SK-N-SH (cell line): ENCODE measurements at regions not wholly inside any gene's neighbourhood (a gene's known extent, or its start where the extent isn't known, plus 50 kb on each side); places are given as distances from the start of the nearest gene placed in this dataset.

ENCODE experiments used
- CTCF ChIA-PET: fragments of 300-600, 350-600 bp; formaldehyde crosslinking; extraction: SDS; loops from one replicate; lab custom pipeline; 2021; lab: Yijun Ruan, JAX
- POLR2A ChIA-PET: fragments of 350-600 bp; sonication (Branson Sonifier 250); formaldehyde crosslinking; extraction: SDS; loops from one replicate; lab custom pipeline; 2020; ENCODE audit warnings: antibody characterized with exemption, inconsistent platforms; lab: Yijun Ruan, JAX
- DNase-seq: peaks from one replicate; pipeline ENCODE4 v3.0.0; 2012
- H2AFZ ChIP-seq: fragments of 200-600 bp; sonication (generic); 2 replicates; pipeline ENCODE4 v1.8.1; 2016; ENCODE audit warnings: antibody characterized with exemption, mild to moderate bottlenecking, low read depth
- H3F3A ChIP-seq: fragments of 200-600 bp; sonication (generic); replicated peaks from 2 replicates; pipeline ENCODE3; 2016; ENCODE audit warnings: antibody characterized with exemption, mild to moderate bottlenecking; ENCODE audit not compliant: insufficient read depth
- H3K27ac ChIP-seq, 2 experiments: fragments of 200-500 bp in 1 of 2; fragments of 200-600 bp in 1 of 2; sonication (Bioruptor generic) in 1 of 2; sonication (generic), shearing (Covaris generic) in 1 of 2; 2 replicates each; pipeline versions ENCODE4 v1.5.1 to v1.6.1; 2014 to 2016; ENCODE audit warnings: low read depth in 2 of 2, inconsistent platforms in 1 of 2, low read length in 1 of 2, mild to moderate bottlenecking in 1 of 2, mixed read lengths in 1 of 2
- H3K27me3 ChIP-seq: fragments of 200-600 bp; sonication (generic), shearing (Covaris generic); 2 replicates; pipeline ENCODE4 v1.6.1; 2016; ENCODE audit warnings: mixed run types; ENCODE audit not compliant: insufficient read depth
- H3K36me3 ChIP-seq, 2 experiments: fragments of 200-500 bp in 1 of 2; fragments of 200-600 bp in 1 of 2; sonication (Bioruptor generic) in 1 of 2; sonication (generic) in 1 of 2; replicated peaks in 1 of 2; 2 replicates each; pipeline versions ENCODE3 to v1.5.1; 2014 to 2016; ENCODE audit warnings: low read length in 1 of 2, mild to moderate bottlenecking in 1 of 2; ENCODE audit not compliant: insufficient read depth in 2 of 2, control insufficient read depth in 1 of 2
- H3K4me1 ChIP-seq, 2 experiments: fragments of 200-500 bp in 1 of 2; fragments of 200-600 bp in 1 of 2; sonication (Bioruptor generic) in 1 of 2; sonication (generic), shearing (Covaris generic) in 1 of 2; 2 replicates each; pipeline versions ENCODE4 v1.5.1 to v1.6.1; 2014 to 2016; ENCODE audit warnings: low read depth in 1 of 2, low read length in 1 of 2, mixed run types in 1 of 2; ENCODE audit not compliant: insufficient read depth in 2 of 2, control insufficient read depth in 1 of 2
- H3K4me2 ChIP-seq: fragments of 200-600 bp; sonication (generic), shearing (Covaris generic); 2 replicates; pipeline ENCODE4 v1.6.1; 2017; ENCODE audit warnings: mixed run types
- H3K4me3 ChIP-seq, 2 experiments: fragments of 200-500 bp in 1 of 2; fragments of 200-600 bp in 1 of 2; sonication (Bioruptor generic) in 1 of 2; sonication (generic), shearing (Covaris generic) in 1 of 2; 2 replicates each; pipeline versions ENCODE4 v1.5.1 to v1.8.1; 2014 to 2016; ENCODE audit warnings: low read depth in 2 of 2, inconsistent platforms in 1 of 2, low read length in 1 of 2, mild to moderate bottlenecking in 1 of 2, mixed read lengths in 1 of 2, moderate library complexity in 1 of 2
- H3K79me2 ChIP-seq: fragments of 200-600 bp; sonication (generic); 2 replicates; pipeline ENCODE4 v1.8.1; 2017; ENCODE audit warnings: mild to moderate bottlenecking; ENCODE audit not compliant: insufficient read depth
- H3K9ac ChIP-seq: fragments of 200-600 bp; sonication (generic); 2 replicates; pipeline ENCODE4 v1.6.1; 2017; ENCODE audit warnings: mixed run types
- H3K9me2 ChIP-seq: fragments of 200-600 bp; sonication (generic); 2 replicates; pipeline ENCODE4 v1.6.1; 2017; ENCODE audit warnings: mixed run types
- H3K9me3 ChIP-seq: fragments of 200-600 bp; sonication (generic); 2 replicates; pipeline ENCODE4 v1.6.1; 2017; ENCODE audit warnings: mixed run types, mild to moderate bottlenecking, moderate library complexity
- H4K20me1 ChIP-seq: fragments of 200-600 bp; sonication (generic); 2 replicates; pipeline ENCODE4 v1.6.1; 2017; ENCODE audit warnings: mild to moderate bottlenecking, mixed run types; ENCODE audit not compliant: insufficient read depth
- EP300 ChIP-seq, 2 experiments: IDR thresholded peaks; 2 replicates each; pipeline versions ENCODE4 v1.4.0 to v1.6.1; 2012; ENCODE audit warnings: borderline replicate concordance in 1 of 2, low read depth in 1 of 2, low read length in 1 of 2
- FOSL2 ChIP-seq: IDR thresholded peaks from 2 replicates; pipeline ENCODE4 v1.4.0; 2012; ENCODE audit warnings: low read depth, mild to moderate bottlenecking, moderate library complexity, borderline replicate concordance
- NFIC ChIP-seq: IDR thresholded peaks from 2 replicates; pipeline ENCODE4 v1.4.0; 2012; ENCODE audit warnings: borderline replicate concordance
- RAD21 ChIP-seq: IDR thresholded peaks from 2 replicates; pipeline ENCODE4 v1.6.1; 2012; ENCODE audit warnings: mild to moderate bottlenecking, low read length
- SIN3A ChIP-seq: IDR thresholded peaks from 2 replicates; pipeline ENCODE4 v1.6.1; 2012; ENCODE audit warnings: low read depth, mild to moderate bottlenecking, low read length, moderate library complexity, borderline replicate concordance
- SMC3 ChIP-seq: IDR thresholded peaks from 2 replicates; pipeline ENCODE4 v1.6.1; 2012; ENCODE audit warnings: low read depth, low read length, improper control_type of control experiment
- TAF1 ChIP-seq: IDR thresholded peaks from 2 replicates; pipeline ENCODE4 v1.6.1; 2012; ENCODE audit warnings: low read depth, mild to moderate bottlenecking, low read length, moderate library complexity, borderline replicate concordance
- TEAD4 ChIP-seq: IDR thresholded peaks from 2 replicates; pipeline ENCODE4 v1.4.0; 2012; ENCODE audit warnings: mild to moderate bottlenecking, borderline replicate concordance; ENCODE audit not compliant: insufficient read depth
- WGBS: methylation state at CpG from one replicate; pipeline ENCODE4 v1.1.6; 2017; ENCODE audit warnings: low lambda C conversion rate; 5-methylcytosine and 5-hydroxymethylcytosine counted together
- TF ChIP-seq, protein P1 (sequence below): fragments of 200-600 bp; sonication (generic); IDR thresholded peaks from 2 replicates; pipeline ENCODE4 v1.6.1; 2017; ENCODE audit warnings: antibody characterized with exemption, mild to moderate bottlenecking, moderate library complexity
- TF ChIP-seq, protein P2 (sequence below): IDR thresholded peaks from 2 replicates; pipeline ENCODE4; 2012
- TF ChIP-seq, protein P3 (sequence below): IDR thresholded peaks from 2 replicates; pipeline ENCODE4 v1.4.0; 2012; ENCODE audit warnings: low read depth, borderline replicate concordance
- TF ChIP-seq, protein P4 (sequence below): fragments of 150-350 bp; IDR thresholded peaks from 2 replicates; pipeline ENCODE4 v1.6.1; 2017; ENCODE audit warnings: antibody characterized with exemption, low read length, low read depth, borderline replicate concordance
- TF ChIP-seq, protein P5 (sequence below): fragments of 150-350 bp; IDR thresholded peaks from 2 replicates; pipeline ENCODE4 v1.6.1; 2016; ENCODE audit warnings: mild to moderate bottlenecking, low read depth, low read length
- TF ChIP-seq, protein P6 (sequence below): IDR thresholded peaks from 2 replicates; pipeline ENCODE4 v1.6.1; 2012; ENCODE audit warnings: mild to moderate bottlenecking, low read depth, low read length, moderate library complexity

DNA sequence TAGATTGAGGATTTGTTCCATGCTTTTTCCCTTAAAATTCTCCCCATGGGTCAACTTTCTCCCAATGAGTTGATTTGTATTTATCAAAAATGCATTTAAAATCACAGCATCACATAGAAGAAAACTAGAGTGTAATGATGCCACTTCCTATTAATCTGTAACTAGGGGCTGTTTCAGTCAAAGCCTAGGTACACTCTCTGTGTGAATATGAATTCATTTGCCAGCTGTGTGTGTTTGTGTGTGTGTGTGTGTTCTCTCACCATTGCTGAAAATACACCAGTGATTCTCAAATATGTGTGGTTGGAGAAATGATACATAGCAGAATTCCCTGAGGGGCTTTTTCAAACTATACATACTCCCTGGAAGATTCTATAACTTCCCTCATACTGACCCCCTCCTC, 546.5 kb downstream of the KLHL13 start (continued):
- TF ChIP-seq, protein P1, sequence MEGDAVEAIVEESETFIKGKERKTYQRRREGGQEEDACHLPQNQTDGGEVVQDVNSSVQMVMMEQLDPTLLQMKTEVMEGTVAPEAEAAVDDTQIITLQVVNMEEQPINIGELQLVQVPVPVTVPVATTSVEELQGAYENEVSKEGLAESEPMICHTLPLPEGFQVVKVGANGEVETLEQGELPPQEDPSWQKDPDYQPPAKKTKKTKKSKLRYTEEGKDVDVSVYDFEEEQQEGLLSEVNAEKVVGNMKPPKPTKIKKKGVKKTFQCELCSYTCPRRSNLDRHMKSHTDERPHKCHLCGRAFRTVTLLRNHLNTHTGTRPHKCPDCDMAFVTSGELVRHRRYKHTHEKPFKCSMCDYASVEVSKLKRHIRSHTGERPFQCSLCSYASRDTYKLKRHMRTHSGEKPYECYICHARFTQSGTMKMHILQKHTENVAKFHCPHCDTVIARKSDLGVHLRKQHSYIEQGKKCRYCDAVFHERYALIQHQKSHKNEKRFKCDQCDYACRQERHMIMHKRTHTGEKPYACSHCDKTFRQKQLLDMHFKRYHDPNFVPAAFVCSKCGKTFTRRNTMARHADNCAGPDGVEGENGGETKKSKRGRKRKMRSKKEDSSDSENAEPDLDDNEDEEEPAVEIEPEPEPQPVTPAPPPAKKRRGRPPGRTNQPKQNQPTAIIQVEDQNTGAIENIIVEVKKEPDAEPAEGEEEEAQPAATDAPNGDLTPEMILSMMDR = no peak
- TF ChIP-seq FOSL2 = no peak
- TF ChIP-seq SMC3 = no peak
- TF ChIP-seq, protein P2, sequence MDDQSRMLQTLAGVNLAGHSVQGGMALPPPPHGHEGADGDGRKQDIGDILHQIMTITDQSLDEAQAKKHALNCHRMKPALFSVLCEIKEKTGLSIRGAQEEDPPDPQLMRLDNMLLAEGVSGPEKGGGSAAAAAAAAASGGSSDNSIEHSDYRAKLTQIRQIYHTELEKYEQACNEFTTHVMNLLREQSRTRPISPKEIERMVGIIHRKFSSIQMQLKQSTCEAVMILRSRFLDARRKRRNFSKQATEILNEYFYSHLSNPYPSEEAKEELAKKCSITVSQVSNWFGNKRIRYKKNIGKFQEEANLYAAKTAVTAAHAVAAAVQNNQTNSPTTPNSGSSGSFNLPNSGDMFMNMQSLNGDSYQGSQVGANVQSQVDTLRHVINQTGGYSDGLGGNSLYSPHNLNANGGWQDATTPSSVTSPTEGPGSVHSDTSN = no peak
- TF ChIP-seq, protein P3, sequence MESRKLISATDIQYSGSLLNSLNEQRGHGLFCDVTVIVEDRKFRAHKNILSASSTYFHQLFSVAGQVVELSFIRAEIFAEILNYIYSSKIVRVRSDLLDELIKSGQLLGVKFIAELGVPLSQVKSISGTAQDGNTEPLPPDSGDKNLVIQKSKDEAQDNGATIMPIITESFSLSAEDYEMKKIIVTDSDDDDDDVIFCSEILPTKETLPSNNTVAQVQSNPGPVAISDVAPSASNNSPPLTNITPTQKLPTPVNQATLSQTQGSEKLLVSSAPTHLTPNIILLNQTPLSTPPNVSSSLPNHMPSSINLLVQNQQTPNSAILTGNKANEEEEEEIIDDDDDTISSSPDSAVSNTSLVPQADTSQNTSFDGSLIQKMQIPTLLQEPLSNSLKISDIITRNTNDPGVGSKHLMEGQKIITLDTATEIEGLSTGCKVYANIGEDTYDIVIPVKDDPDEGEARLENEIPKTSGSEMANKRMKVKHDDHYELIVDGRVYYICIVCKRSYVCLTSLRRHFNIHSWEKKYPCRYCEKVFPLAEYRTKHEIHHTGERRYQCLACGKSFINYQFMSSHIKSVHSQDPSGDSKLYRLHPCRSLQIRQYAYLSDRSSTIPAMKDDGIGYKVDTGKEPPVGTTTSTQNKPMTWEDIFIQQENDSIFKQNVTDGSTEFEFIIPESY = no peak
- TF ChIP-seq, protein P4, sequence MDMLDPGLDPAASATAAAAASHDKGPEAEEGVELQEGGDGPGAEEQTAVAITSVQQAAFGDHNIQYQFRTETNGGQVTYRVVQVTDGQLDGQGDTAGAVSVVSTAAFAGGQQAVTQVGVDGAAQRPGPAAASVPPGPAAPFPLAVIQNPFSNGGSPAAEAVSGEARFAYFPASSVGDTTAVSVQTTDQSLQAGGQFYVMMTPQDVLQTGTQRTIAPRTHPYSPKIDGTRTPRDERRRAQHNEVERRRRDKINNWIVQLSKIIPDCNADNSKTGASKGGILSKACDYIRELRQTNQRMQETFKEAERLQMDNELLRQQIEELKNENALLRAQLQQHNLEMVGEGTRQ = no peak

DNA sequence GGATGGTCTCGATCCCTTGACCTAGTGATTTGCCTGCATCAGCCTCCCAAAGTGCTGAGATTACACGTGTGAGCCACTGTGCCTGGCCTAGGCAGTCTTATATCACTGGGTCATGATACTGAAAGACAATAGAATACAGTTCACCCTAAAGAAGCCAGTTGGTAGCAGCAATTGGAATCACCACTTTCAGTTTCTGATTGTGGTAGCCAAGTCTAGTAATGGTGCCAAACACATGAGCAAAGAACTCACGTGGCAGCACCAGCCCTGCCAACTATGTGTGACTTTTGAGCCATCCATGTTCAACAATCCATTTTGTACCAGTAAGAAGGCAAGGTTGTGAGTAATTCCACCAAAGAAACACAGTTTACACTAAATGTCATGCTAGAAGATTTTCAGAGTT, 548.4 kb downstream of the KLHL13 start:
- no peak overlapping the region for H3K27ac ChIP-seq
- no peak overlapping the region for H2AFZ ChIP-seq
- no peak for TF ChIP-seq TAF1
- TF ChIP-seq RAD21 = no peak
- no peak for TF ChIP-seq NFIC
- TF ChIP-seq EP300 (IDR thresholded peaks at IDR 0.05; ENCODE audit: borderline replicate concordance in 1 of 2, low read depth in 1 of 2, low read length in 1 of 2) = no peak
- no peak for TF ChIP-seq SIN3A
- TF ChIP-seq, protein P5, sequence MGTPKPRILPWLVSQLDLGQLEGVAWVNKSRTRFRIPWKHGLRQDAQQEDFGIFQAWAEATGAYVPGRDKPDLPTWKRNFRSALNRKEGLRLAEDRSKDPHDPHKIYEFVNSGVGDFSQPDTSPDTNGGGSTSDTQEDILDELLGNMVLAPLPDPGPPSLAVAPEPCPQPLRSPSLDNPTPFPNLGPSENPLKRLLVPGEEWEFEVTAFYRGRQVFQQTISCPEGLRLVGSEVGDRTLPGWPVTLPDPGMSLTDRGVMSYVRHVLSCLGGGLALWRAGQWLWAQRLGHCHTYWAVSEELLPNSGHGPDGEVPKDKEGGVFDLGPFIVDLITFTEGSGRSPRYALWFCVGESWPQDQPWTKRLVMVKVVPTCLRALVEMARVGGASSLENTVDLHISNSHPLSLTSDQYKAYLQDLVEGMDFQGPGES = no peak
- TF ChIP-seq, protein P6, sequence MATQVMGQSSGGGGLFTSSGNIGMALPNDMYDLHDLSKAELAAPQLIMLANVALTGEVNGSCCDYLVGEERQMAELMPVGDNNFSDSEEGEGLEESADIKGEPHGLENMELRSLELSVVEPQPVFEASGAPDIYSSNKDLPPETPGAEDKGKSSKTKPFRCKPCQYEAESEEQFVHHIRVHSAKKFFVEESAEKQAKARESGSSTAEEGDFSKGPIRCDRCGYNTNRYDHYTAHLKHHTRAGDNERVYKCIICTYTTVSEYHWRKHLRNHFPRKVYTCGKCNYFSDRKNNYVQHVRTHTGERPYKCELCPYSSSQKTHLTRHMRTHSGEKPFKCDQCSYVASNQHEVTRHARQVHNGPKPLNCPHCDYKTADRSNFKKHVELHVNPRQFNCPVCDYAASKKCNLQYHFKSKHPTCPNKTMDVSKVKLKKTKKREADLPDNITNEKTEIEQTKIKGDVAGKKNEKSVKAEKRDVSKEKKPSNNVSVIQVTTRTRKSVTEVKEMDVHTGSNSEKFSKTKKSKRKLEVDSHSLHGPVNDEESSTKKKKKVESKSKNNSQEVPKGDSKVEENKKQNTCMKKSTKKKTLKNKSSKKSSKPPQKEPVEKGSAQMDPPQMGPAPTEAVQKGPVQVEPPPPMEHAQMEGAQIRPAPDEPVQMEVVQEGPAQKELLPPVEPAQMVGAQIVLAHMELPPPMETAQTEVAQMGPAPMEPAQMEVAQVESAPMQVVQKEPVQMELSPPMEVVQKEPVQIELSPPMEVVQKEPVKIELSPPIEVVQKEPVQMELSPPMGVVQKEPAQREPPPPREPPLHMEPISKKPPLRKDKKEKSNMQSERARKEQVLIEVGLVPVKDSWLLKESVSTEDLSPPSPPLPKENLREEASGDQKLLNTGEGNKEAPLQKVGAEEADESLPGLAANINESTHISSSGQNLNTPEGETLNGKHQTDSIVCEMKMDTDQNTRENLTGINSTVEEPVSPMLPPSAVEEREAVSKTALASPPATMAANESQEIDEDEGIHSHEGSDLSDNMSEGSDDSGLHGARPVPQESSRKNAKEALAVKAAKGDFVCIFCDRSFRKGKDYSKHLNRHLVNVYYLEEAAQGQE = no peak
- TF ChIP-seq, protein P2 = no peak
- no peak for TF ChIP-seq TEAD4
- TF ChIP-seq FOSL2 = no peak
- ChIA-PET POLR2A (no interaction called here), CTCF (no interaction called here)
- H3K9me3 ChIP-seq = no peaks in the 10 kb centered on the region
- H3K36me3 ChIP-seq = no peaks in the 10 kb centered on the region
- no peaks in the 10 kb centered on the region for H3F3A ChIP-seq
- no peaks in the 10 kb centered on the region for H3K27me3 ChIP-seq
- H4K20me1 ChIP-seq = no peaks in the 10 kb centered on the region
- no peak for DNase-seq
- H3K9me2 ChIP-seq = no peaks in the 10 kb centered on the region
- 12% methylated on average over 3 of the region's 3 CpGs for WGBS
- H3K4me2 ChIP-seq = no peak overlapping the region
- H3K4me1 ChIP-seq = no peaks in the 10 kb centered on the region
- H3K4me3 ChIP-seq = no peak overlapping the region
- H3K9ac ChIP-seq = no peak overlapping the region
- no peaks in the 10 kb centered on the region for H3K79me2 ChIP-seq
